GM21381 (cell line): ENCODE measurements at regions not wholly inside any gene's neighbourhood (a gene's known extent, or its start where the extent isn't known, plus 50 kb on each side); places are given as distances from the start of the nearest gene placed in this dataset.

Experiments
- ATAC-seq: cut with Tn5 transposase; IDR thresholded peaks from one replicate; pipeline ENCODE4 v1.9.1; 2021; ENCODE audit warnings: mild to moderate bottlenecking, moderate library complexity; ENCODE audit not compliant: unreplicated experiment

DNA sequence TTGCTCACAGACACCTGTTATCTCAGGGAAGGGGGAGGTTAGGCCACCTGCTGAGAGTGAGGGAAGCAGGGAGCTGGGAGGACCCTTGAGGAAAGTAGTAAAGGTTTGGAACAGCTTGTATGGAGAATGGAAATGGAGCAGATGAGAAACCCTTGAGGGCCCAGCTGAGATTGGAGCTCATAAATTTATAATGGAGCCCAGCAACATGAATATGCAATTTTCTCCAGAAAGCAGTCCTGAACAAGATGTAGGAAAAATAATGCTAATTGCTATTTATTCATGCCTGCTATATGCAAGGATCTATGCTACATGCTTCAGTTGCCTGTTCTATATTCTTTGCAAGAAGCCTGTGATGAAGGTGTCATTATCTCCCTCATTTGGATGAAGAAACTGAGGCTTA, 67.5 kb upstream of the LEF1 start:
- no peak for ATAC-seq

DNA sequence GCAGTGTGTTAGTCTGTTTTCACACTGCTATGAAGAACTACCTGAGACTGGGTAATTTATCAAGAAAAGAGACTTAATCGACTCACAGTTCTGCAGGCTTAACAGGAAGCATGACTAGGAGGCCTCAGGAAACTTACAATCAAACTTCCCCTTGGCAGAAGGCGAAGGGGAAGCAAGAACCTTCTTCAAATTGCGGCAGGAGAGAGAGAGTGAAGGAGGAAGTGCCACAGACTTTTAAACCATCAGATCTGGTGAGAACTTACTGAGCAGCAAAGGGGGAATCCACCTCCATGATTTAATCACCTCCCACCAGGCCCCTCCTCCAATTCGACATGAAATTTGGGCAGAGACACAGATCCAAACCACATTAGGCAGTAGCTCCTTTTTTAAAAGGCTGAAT, 59.2 kb upstream of the LEF1 start:
- no peak for ATAC-seq

DNA sequence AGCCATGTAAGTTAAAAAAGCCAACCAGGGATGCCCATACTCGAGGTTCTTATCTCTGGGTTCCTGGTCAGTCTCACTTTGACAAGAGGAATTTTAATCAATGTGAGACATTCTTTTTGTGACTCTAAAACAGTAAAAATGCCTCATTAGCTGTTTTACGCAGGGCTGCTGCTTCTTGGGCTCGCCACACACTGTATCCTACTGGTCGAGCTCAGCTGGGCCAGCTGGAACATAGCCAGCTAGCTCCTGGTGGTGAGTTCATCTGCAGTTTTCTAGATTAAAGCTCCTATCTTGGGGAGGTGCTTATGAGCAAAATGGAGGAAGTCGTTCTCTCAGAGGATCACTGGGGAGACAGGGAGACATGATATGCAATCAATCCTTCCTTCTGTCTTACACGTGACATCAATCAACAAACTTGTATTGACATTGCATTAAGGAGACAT, 55.9 kb upstream of the LEF1 start:
- ATAC-seq = no peak

DNA sequence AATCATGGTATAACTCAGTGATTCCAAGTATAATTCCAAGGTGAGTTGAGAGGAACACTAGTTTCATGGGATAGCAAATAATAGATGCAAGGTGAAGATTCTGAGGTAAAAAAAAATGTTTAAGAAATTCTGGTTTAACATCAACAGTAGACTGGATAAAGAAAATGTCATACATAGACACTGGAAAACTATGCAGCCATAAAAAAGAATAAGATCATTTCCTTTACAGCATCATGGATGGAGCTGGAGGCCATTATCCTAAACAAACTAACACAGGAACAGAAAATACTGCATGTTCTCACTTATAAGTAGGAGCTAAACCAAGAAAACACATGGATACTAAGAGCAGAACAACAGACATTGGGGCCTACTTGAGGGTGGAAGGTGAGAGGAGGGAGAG, 54.6 kb upstream of the LEF1 start:
- ATAC-seq = no peak

DNA sequence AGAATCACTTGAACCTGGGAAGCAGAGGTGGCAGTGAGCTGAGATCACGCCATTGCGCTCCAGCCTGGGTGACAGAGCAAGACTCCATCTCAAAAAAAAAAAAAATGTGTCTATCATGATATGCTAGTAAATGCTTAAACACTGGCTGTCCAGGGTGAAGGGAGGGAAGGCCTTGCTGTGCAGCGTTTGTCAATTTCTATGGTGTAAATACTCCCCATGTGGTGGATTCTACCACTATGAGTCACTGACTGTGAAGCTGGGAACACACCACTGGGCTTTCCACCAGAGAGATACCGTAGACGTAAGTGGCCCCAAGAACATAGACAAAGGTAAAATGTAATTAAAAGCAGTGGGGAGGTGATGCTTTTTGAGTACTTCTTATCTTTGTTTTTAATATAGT, 51.3 kb upstream of the LEF1 start:
- no peak for ATAC-seq
